PC-9 (cell line): ENCODE measurements at regions not wholly inside any gene's neighbourhood (a gene's known extent, or its start where the extent isn't known, plus 50 kb on each side); places are given as distances from the start of the nearest gene placed in this dataset.

ENCODE experiments used
- EZH2 ChIP-seq: fragments of 200-600 bp; sonication (generic); IDR thresholded peaks from 2 replicates; pipeline ENCODE4 v1.8.0; 2017; ENCODE audit warnings: antibody characterized with exemption, low read depth
- TF ChIP-seq, protein P1 (sequence below): fragments of 200-600 bp; sonication (generic); conservative IDR thresholded peaks from 2 replicates; pipeline ENCODE4 v1.6.1; 2017; ENCODE audit warnings: mixed run types, antibody characterized with exemption, mild to moderate bottlenecking, moderate library complexity

DNA sequence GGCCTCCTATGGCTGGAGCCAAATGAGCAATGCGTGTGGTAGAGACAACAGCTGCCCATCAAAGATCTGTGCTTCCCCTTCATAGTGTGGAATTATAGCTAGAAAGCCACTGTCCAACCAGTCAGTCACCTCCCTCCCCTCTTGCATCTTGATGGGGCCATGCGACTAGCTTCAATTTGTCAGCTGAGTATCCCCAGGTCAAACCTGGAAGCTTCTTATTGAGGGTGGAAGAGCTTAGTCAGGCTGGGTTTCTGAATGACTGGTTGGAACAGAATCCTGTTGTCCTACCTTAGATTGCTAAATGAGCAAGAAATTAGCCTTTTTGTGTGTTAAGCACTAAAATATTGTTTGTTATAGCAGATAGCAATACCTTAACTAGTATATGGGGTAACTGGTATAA lies 625.4 kb downstream of the PTPRC start:
- TF ChIP-seq, protein P1, sequence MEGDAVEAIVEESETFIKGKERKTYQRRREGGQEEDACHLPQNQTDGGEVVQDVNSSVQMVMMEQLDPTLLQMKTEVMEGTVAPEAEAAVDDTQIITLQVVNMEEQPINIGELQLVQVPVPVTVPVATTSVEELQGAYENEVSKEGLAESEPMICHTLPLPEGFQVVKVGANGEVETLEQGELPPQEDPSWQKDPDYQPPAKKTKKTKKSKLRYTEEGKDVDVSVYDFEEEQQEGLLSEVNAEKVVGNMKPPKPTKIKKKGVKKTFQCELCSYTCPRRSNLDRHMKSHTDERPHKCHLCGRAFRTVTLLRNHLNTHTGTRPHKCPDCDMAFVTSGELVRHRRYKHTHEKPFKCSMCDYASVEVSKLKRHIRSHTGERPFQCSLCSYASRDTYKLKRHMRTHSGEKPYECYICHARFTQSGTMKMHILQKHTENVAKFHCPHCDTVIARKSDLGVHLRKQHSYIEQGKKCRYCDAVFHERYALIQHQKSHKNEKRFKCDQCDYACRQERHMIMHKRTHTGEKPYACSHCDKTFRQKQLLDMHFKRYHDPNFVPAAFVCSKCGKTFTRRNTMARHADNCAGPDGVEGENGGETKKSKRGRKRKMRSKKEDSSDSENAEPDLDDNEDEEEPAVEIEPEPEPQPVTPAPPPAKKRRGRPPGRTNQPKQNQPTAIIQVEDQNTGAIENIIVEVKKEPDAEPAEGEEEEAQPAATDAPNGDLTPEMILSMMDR = no peak
- TF ChIP-seq EZH2 = no peak
